ENCODE measurements at regions not wholly inside any gene's neighbourhood (a gene's known extent, or its start where the extent isn't known, plus 50 kb on each side); places are given as distances from the start of the nearest gene placed in this dataset.

GRCh38 chr18:76687304-76687962 is 134.9 kb upstream of the ZNF236 start:
- Histone ChIP-seq H2BK20ac (ENCODE audit: low read depth, low read length, poor library complexity, severe bottlenecking) (no peak overlapping the region), H3K27me3 (ENCODE audit: insufficient read depth, low read length) (no peaks in the 10 kb centered on the region), H2BK120ac (ENCODE audit: low read depth, low read length, poor library complexity, severe bottlenecking) (peak overlapping the region; percentile 11), H4K8ac (replicated peaks; ENCODE audit: insufficient read length, low read depth, low read length) (no peak overlapping the region), H4K91ac (ENCODE audit: insufficient read length, low read depth, low read length) (no peak overlapping the region), H3K56ac (ENCODE audit: insufficient read length, low read depth, low read length) (no peak overlapping the region), H3K23ac (ENCODE audit: insufficient read length, low read depth, low read length) (no peak overlapping the region), H3T11ph (ENCODE audit: low read length) (no peak overlapping the region), H2BK15ac (ENCODE audit: low read depth, low read length) (no peak overlapping the region), H3K79me1 (ENCODE audit: insufficient read depth, low read depth, low read length, poor library complexity, severe bottlenecking) (no peaks in the 10 kb centered on the region), H3K4me2 (ENCODE audit: insufficient read depth, insufficient read length, low read length) (no peak overlapping the region), H3K14ac (ENCODE audit: insufficient read depth, low read length) (no peak overlapping the region), H3K4ac (ENCODE audit: low read depth, low read length) (no peak overlapping the region), H3K18ac (ENCODE audit: insufficient read length, low read depth, low read length) (no peak overlapping the region), H3K23me2 (ENCODE audit: insufficient read length, low read depth, low read length, poor library complexity, severe bottlenecking) (no peaks in the 10 kb centered on the region), H3K4me1 (ENCODE audit: insufficient read depth, low read length) (peaks cover 6% of the 10 kb centered on the region; the same call in 1 of the 2 replicates), H4K5ac (ENCODE audit: insufficient read length, low read depth, low read length) (no peak overlapping the region), H3K9me3 (ENCODE audit: control insufficient read depth, low read depth, low read length) (no peaks in the 10 kb centered on the region), H2BK5ac (ENCODE audit: insufficient read length, low read length) (no peak overlapping the region), H3K27ac (ENCODE audit: insufficient read length, low read depth, low read length) (no peak overlapping the region), H3K79me2 (ENCODE audit: insufficient read depth, low read length) (no peaks in the 10 kb centered on the region), H3K9ac (ENCODE audit: extremely low read depth, insufficient read length, low read length) (no peak overlapping the region), H2AFZ (ENCODE audit: low read length) (no peak overlapping the region), H2BK12ac (ENCODE audit: insufficient read length, low read depth, low read length) (no peak overlapping the region), H2AK5ac (ENCODE audit: insufficient read length, low read length) (no peak overlapping the region), H4K20me1 (ENCODE audit: control insufficient read depth, insufficient read depth, insufficient read length) (no peaks in the 10 kb centered on the region)
- Mint-ChIP-seq H3K4me3 (no peak overlapping the region), H3K36me3 (ENCODE audit: insufficient read depth in 1 of 3, low read depth in 3 of 3) (no peaks in the 10 kb centered on the region), H3K4me1 (peaks cover 30 to 38% of the 10 kb centered on the region in 2 experiments), H3K9me3 (no peaks in the 10 kb centered on the region; a peak in 1 of 5 replicates), H3K27me3 (ENCODE audit: low read depth) (peaks cover 6% of the 10 kb centered on the region; the same call in 1 of the 2 replicates), H3K27ac (peak overlapping the region in 2 of 3 experiments; percentile 23 to 74; a peak in 2 of 7 replicates)
- DNase-seq: no peak
- TF ChIP-seq CTCF (conservative IDR thresholded peaks at IDR 0.05): no peak
- no CpG with 5 or more reads among the region's 10 CpGs for WGBS (ENCODE audit: extremely low coverage, insufficient read length, low lambda C conversion rate)
